Ovary (tissue), 7 donors: ENCODE measurements at regions not wholly inside any gene's neighbourhood (a gene's known extent, or its start where the extent isn't known, plus 50 kb on each side); places are given as distances from the start of the nearest gene placed in this dataset.
"Not testable (repeated sequence)": the region's sequence is repeated elsewhere in the genome, so short reads cannot be mapped to it uniquely, and the experiment has no call there.

Source experiments
- DNase-seq, 5 donors: peaks; one replicate each; pipeline ENCODE4 v3.0.0-alpha.2; 2019 to 2020
- H3K27ac ChIP-seq, 2 donors: fragments of 200-600 bp; one replicate each; pipeline versions ENCODE4 v1.5.1 to v1.8.0; 2019 to 2022
- H3K27me3 ChIP-seq: fragments of 200-600 bp; one replicate; pipeline ENCODE4 v1.8.0; 2022
- H3K36me3 ChIP-seq: fragments of 200-600 bp; sonication (generic); one replicate; pipeline ENCODE4 v1.5.1; 2019
- H3K4me1 ChIP-seq: one replicate; pipeline ENCODE4 v1.8.1; 2013; ENCODE audit warnings: mild to moderate bottlenecking, moderate library complexity; ENCODE audit not compliant: insufficient read depth
- H3K4me3 ChIP-seq: fragments of 200-600 bp; sonication (generic); one replicate; pipeline ENCODE4 v1.5.1; 2017
- H3K9me3 ChIP-seq, 2 donors: fragments of 200-600 bp in 1 of 2; sonication (generic) in 1 of 2; one replicate each; pipeline versions ENCODE4 v1.5.1 to v1.8.1; 2013 to 2019; ENCODE audit warnings: mild to moderate bottlenecking in 1 of 2, moderate library complexity in 1 of 2
- EP300 ChIP-seq: sonication (generic); formaldehyde crosslinking; IDR thresholded peaks from one replicate; pipeline ENCODE4 v1.6.1; 2017; ENCODE audit warnings: antibody characterized with exemption
- POLR2A ChIP-seq: fragments of 450-650 bp; IDR thresholded peaks from one replicate; pipeline ENCODE4 v1.6.1; 2017; ENCODE audit warnings: antibody characterized with exemption, mild to moderate bottlenecking, moderate library complexity
- WGBS, 3 donors: extraction: QIAGEN DNeasy Blood & Tissue Kit in 1 of 3; methylation state at CpG; one replicate each; pipeline versions ENCODE4 v1.1.5 to v1.1.7; 2013 to 2017; 5-methylcytosine and 5-hydroxymethylcytosine counted together
- intact Hi-C, 4 donors: fragments of 100-400 bp; cut with DNase I; formaldehyde crosslinking; loops; one replicate each; pipeline versions ENCODE4 v1.11.0 to v1.15.1; 2022 to 2023
- TF ChIP-seq, protein P1 (sequence below), 3 donors: fragments of 450-650 bp in 2 of 3; fragments of 200-600 bp in 1 of 3; IDR thresholded peaks; one replicate each; pipeline versions ENCODE4 v1.5.1 to v1.8.0; 2016 to 2022; ENCODE audit warnings: antibody characterized with exemption in 3 of 3, mild to moderate bottlenecking in 1 of 3
- donor health status: DM: no; HTN: no; CAD: no; lungs with moderate emphysema.
- donor health status: DM: no; HTN: no; CAD: no.
- donor health status: Bipolar disorder and iron deficiency.
- donor health status: DM: no; HTN: no; CAD: no.
- donor health status: DM: yes; HTN: yes; CAD: no.

DNA sequence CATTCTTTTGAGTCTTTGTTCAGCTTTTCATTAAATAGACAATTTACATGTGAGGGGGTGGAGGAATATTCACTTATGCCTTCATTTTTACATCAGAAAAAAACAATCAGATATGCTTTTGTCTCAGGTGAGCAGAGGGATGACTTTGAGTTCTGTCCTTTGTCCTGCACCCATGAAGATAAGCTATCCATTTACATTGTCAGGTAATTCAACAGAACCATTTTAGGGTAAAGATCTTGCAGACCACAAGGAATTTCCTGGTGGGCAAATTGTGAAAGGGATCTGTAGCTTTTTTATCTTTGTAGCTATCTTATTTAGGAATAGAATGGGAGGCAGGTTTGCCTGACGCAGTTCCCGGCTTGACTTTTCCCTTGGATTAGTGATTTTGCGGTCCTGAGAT lies 242.7 kb upstream of the IRF2BP2 start:
- Histone ChIP-seq H3K27ac (no peak overlapping the region), H3K4me3 (no peak overlapping the region), H3K9me3 (no peaks in the 10 kb centered on the region), H3K4me1 (no peaks in the 10 kb centered on the region), H3K36me3 (no peaks in the 10 kb centered on the region), H3K27me3 (no peaks in the 10 kb centered on the region)
- intact Hi-C loops, result no loop called here
- no peak for DNase-seq
- 94 to 96% (median 94%) methylated on average over 3 of the region's 3 CpGs for WGBS, 3 donors
- no peak for TF ChIP-seq POLR2A
- TF ChIP-seq EP300, result no peak
- TF ChIP-seq, protein P1, sequence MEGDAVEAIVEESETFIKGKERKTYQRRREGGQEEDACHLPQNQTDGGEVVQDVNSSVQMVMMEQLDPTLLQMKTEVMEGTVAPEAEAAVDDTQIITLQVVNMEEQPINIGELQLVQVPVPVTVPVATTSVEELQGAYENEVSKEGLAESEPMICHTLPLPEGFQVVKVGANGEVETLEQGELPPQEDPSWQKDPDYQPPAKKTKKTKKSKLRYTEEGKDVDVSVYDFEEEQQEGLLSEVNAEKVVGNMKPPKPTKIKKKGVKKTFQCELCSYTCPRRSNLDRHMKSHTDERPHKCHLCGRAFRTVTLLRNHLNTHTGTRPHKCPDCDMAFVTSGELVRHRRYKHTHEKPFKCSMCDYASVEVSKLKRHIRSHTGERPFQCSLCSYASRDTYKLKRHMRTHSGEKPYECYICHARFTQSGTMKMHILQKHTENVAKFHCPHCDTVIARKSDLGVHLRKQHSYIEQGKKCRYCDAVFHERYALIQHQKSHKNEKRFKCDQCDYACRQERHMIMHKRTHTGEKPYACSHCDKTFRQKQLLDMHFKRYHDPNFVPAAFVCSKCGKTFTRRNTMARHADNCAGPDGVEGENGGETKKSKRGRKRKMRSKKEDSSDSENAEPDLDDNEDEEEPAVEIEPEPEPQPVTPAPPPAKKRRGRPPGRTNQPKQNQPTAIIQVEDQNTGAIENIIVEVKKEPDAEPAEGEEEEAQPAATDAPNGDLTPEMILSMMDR (IDR thresholded peaks at IDR 0.05), result no peak

DNA sequence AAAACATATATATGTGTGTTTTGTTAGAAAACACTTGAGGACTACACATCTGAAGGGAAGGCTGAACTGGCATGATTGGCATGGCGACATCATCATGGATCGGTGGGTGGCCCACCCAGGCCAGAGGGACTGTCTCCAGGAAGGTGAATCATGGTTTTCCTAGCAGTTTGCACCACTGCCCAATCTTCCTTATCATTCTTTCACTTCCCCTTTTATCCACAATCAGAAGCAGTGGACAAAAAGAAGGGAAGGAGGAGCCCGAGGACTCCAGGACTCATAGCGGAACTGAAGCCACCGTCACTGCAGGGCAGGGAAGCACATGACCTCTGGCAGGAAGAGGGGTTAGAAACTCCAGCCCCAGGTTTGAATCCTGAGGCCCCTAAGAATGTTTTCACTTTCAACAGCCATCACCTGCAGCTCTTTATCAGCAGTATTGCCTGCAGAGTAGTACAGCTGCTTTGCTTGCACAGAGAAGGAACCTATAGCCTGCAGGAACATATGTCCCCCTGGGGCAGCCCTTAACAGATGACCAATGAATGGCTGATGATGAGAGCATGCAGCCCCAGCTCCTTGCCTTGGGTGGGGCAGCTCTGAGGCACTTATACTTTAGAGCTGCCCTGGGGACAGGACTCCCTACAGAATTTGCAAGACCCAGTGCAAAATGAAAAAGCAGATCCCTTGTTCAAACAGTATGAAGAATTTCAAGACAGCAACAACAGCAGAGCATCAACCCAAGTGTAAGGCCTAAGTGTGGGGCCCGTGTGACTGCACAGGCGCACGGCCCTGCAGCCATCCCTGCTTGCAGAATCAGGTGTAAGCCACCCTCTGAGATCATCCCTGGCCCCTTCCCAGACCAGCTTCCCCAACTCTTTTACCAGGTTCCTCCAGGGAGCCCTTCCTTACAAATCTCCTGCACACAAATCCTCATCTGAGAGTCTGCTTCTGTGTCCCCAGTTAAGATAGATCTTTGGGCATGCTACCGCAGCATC lies 241.8 kb upstream of the IRF2BP2 start:
- Histone ChIP-seq H3K27me3 (no peaks in the 10 kb centered on the region), H3K4me1 (no peaks in the 10 kb centered on the region), H3K9me3 (no peaks in the 10 kb centered on the region), H3K36me3 (no peaks in the 10 kb centered on the region), H3K27ac (no peak overlapping the region), H3K4me3 (no peak overlapping the region)
- intact Hi-C loops, result no loop called here
- WGBS, 3 donors, result 74 to 80% (median 77%) methylated on average over 9 of the region's 9 CpGs
- DNase-seq, result no peak
- no peak for TF ChIP-seq POLR2A
- no peak for TF ChIP-seq EP300
- TF ChIP-seq, protein P1 (IDR thresholded peaks at IDR 0.05), result no peak

- 85 to 91% (median 86%) methylated on average over 8 of the region's 8 CpGs for WGBS, 3 donors
These were observed 239.9 kb upstream of the IRF2BP2 start for GRCh38 chr1:234849832-234850231.

GRCh38 chr1:234848972-234849649 lies 239.1 kb upstream of the IRF2BP2 start:
- no peaks in the 10 kb centered on the region for H3K36me3 ChIP-seq
- H3K27me3 ChIP-seq, result no peaks in the 10 kb centered on the region
- TF ChIP-seq EP300 (no peak), POLR2A (no peak)
- TF ChIP-seq, protein P1 (IDR thresholded peaks at IDR 0.05), result no peak
- no peak overlapping the region for H3K27ac ChIP-seq
- 69 to 82% (median 71%) methylated on average over 6 of the region's 6 CpGs for WGBS, 3 donors
- intact Hi-C loops, result no loop called here
- no peaks in the 10 kb centered on the region for H3K4me1 ChIP-seq
- no peak for DNase-seq
- no peaks in the 10 kb centered on the region for H3K9me3 ChIP-seq
- H3K4me3 ChIP-seq, result no peak overlapping the region

More at GRCh38 chr1:234849832-234850231, 239.9 kb upstream of the IRF2BP2 start:
- Histone ChIP-seq H3K36me3 (no peaks in the 10 kb centered on the region), H3K27ac (no peak overlapping the region), H3K4me3 (no peak overlapping the region), H3K9me3 (no peaks in the 10 kb centered on the region), H3K4me1 (no peaks in the 10 kb centered on the region), H3K27me3 (no peaks in the 10 kb centered on the region)
- DNase-seq, result no peak
- TF ChIP-seq EP300, result no peak
- TF ChIP-seq POLR2A, result no peak
- TF ChIP-seq, protein P1 (IDR thresholded peaks at IDR 0.05), result no peak
- intact Hi-C loops, result no loop called here

DNA sequence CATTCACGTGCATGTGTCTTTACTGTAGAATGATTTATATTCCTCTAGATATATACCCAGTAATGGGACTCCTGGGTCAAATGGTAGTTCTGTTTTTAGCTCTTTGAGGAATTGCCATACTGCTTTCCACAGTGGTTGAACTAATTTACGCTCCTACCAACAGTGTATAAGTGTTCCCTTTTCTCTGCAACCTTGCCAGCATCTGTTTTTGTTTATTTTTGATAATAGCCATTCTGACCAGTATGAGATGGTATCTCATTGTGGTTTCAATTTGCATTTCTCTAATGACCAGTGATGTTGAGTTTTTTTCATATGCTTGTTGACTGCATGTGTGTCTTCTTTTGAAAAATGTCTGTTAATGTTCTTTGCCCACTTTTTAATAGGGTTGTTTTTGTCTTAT lies 236.8 kb upstream of the IRF2BP2 start:
- intact Hi-C loops, result not testable (repeated sequence)
- 90 to 93% (median 91%) methylated on average over 2 of the region's 2 CpGs for WGBS, 3 donors

More for the DNA sequence above, 236.8 kb upstream of the IRF2BP2 start:
- H3K9me3 ChIP-seq, DNase-seq, H3K27me3 ChIP-seq, H3K4me3 ChIP-seq, H3K4me1 ChIP-seq, H3K27ac ChIP-seq, H3K36me3 ChIP-seq: not testable (repeated sequence)
